ENCODE measurements at regions not wholly inside any gene's neighbourhood (a gene's known extent, or its start where the extent isn't known, plus 50 kb on each side); places are given as distances from the start of the nearest gene placed in this dataset.

DNA sequence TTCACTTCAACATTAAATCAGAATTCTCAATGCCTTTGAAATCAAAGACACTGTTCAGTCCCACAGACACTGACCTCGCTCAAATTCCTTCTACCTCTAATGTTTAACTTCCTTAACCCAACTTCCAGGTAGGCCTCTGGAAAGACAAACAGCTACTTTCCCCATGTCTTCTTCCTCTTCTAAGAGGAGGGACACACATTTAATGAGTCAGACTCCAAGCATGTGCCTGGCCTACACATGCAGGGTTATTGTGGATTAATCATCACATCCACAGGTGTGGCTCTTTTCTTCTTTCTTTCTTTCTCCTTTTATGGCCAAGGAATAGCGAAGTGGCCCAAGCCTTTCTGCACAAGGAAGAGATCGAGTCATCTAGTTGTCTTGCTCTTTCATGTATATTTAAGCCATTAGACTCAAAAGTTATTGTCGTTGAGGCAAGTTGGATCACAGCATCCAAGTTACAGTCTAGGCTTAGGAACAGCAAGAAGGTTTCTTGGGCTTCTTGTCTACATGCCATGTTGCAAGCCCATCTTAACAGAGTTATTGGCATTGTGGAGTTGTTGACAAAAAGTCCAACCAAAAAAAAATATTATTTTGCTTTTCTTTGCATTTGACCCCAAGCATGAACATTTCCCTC is 387.8 kb downstream of the IRS1 start:
- no peaks in the 10 kb centered on the region for H3K36me3 ChIP-seq (ENCODE audit: control insufficient read depth, insufficient read depth, low read length)
- H3K4me3 ChIP-seq (replicated peaks in 1 of 4; ENCODE audit: control extremely low read depth in 1 of 4, insufficient read depth in 1 of 4, low read depth in 3 of 4, low read length in 4 of 4) = no peak overlapping the region
- H3K27ac ChIP-seq (ENCODE audit: insufficient read depth, low read length) = no peak overlapping the region
- no peak for TF ChIP-seq EZH2 (IDR thresholded peaks at IDR 0.05; ENCODE audit: low read length, missing control alignments)
- TF ChIP-seq, protein P1, sequence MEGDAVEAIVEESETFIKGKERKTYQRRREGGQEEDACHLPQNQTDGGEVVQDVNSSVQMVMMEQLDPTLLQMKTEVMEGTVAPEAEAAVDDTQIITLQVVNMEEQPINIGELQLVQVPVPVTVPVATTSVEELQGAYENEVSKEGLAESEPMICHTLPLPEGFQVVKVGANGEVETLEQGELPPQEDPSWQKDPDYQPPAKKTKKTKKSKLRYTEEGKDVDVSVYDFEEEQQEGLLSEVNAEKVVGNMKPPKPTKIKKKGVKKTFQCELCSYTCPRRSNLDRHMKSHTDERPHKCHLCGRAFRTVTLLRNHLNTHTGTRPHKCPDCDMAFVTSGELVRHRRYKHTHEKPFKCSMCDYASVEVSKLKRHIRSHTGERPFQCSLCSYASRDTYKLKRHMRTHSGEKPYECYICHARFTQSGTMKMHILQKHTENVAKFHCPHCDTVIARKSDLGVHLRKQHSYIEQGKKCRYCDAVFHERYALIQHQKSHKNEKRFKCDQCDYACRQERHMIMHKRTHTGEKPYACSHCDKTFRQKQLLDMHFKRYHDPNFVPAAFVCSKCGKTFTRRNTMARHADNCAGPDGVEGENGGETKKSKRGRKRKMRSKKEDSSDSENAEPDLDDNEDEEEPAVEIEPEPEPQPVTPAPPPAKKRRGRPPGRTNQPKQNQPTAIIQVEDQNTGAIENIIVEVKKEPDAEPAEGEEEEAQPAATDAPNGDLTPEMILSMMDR (conservative IDR thresholded peaks at IDR 0.05 in 1 of 2, IDR thresholded peaks at IDR 0.05 in 1 of 2; ENCODE audit: low read depth in 1 of 2, low read length in 2 of 2) = no peak
- no peaks in the 10 kb centered on the region for H4K20me1 ChIP-seq (ENCODE audit: control insufficient read depth, extremely low read depth, insufficient read depth, low read length)
- no peaks in the 10 kb centered on the region for H3K9me3 ChIP-seq (ENCODE audit: control insufficient read depth, insufficient read depth, low read depth, low read length)
- no peak overlapping the region for H3K4me2 ChIP-seq (ENCODE audit: extremely low read depth, insufficient read depth, low read length)
- H2AFZ ChIP-seq (ENCODE audit: low read length) = no peak overlapping the region
- peak; percentile 24 to 86 for DNase-seq (ENCODE audit: low read depth in 2 of 2)
- no peaks in the 10 kb centered on the region for H3K79me2 ChIP-seq (ENCODE audit: control insufficient read depth, insufficient read depth, low read length)
- H3K4me1 ChIP-seq (ENCODE audit: control insufficient read depth, extremely low read depth, insufficient read depth, low read length) = no peaks in the 10 kb centered on the region
- H3K27me3 ChIP-seq (ENCODE audit: control insufficient read depth, insufficient read depth, low read length) = no peaks in the 10 kb centered on the region
- no peak overlapping the region for H3K9ac ChIP-seq (ENCODE audit: insufficient read depth, low read length)

DNA sequence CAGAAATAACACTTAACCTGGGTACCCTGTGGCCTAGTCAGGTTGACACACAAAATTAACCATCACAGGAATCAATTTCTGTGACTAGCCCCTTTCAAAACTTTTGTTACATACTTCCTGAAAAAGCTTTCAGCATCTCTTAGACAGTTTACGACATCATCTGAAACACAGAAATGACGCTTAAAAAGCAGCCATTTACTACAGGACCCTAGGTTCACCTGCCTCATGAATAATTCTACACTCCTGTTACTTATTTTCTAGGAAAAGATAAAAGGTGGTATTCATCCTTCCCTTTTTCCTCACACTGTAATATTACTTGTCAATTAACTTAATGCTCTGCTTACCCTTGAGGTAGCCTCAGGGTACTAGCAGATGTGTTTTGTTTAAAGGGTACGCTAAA is 388.4 kb downstream of the IRS1 start:
- Histone ChIP-seq H3K4me1 (ENCODE audit: control insufficient read depth, extremely low read depth, insufficient read depth, low read length) (no peaks in the 10 kb centered on the region), H3K27me3 (ENCODE audit: control insufficient read depth, insufficient read depth, low read length) (no peaks in the 10 kb centered on the region), H3K4me2 (ENCODE audit: extremely low read depth, insufficient read depth, low read length) (no peak overlapping the region), H3K9ac (ENCODE audit: insufficient read depth, low read length) (no peak overlapping the region), H3K9me3 (ENCODE audit: control insufficient read depth, insufficient read depth, low read depth, low read length) (no peaks in the 10 kb centered on the region), H3K79me2 (ENCODE audit: control insufficient read depth, insufficient read depth, low read length) (no peaks in the 10 kb centered on the region), H2AFZ (ENCODE audit: low read length) (no peak overlapping the region), H3K36me3 (ENCODE audit: control insufficient read depth, insufficient read depth, low read length) (no peaks in the 10 kb centered on the region), H3K4me3 (replicated peaks in 1 of 4; ENCODE audit: control extremely low read depth in 1 of 4, insufficient read depth in 1 of 4, low read depth in 3 of 4, low read length in 4 of 4) (no peak overlapping the region), H3K27ac (ENCODE audit: insufficient read depth, low read length) (no peak overlapping the region), H4K20me1 (ENCODE audit: control insufficient read depth, extremely low read depth, insufficient read depth, low read length) (no peaks in the 10 kb centered on the region)
- no peak for TF ChIP-seq EZH2 (IDR thresholded peaks at IDR 0.05; ENCODE audit: low read length, missing control alignments)
- TF ChIP-seq, protein P1 (conservative IDR thresholded peaks at IDR 0.05 in 1 of 2, IDR thresholded peaks at IDR 0.05 in 1 of 2; ENCODE audit: low read depth in 1 of 2, low read length in 2 of 2) = no peak
- DNase-seq (ENCODE audit: low read depth in 2 of 2) = no peak

DNA sequence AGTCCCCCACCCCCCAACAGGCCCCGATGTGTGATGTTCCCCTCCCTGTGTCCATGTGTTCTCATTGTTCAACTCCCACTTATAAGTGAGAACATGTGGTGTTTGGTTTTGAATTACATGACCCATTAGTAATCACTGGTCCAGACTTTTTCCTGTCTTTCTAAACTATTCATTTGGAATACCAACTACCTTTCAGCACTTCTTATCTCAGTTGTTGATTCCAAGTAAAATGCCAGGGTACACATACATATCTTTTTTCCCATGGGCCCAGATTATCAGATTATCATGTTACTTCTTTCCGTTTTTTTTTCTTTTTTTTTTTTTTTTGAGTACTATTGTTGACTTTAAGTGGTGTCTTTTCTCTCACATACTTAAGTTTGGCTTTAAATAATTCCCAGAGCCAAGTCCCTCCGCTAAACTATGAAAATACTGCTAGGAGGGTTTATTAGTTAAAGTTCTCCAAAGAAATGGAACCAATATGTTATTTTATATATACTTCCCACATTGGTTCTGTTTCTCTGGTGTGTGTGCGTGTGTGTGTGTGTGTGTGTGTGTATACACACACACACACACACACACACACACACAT is 389.3 kb downstream of the IRS1 start:
- Histone ChIP-seq H3K79me2 (ENCODE audit: control insufficient read depth, insufficient read depth, low read length) (no peaks in the 10 kb centered on the region), H4K20me1 (ENCODE audit: control insufficient read depth, extremely low read depth, insufficient read depth, low read length) (no peaks in the 10 kb centered on the region), H3K9me3 (ENCODE audit: control insufficient read depth, insufficient read depth, low read depth, low read length) (no peaks in the 10 kb centered on the region), H3K36me3 (ENCODE audit: control insufficient read depth, insufficient read depth, low read length) (no peaks in the 10 kb centered on the region), H3K27me3 (ENCODE audit: control insufficient read depth, insufficient read depth, low read length) (no peaks in the 10 kb centered on the region), H3K9ac (ENCODE audit: insufficient read depth, low read length) (no peak overlapping the region), H3K4me3 (replicated peaks in 1 of 4; ENCODE audit: control extremely low read depth in 1 of 4, insufficient read depth in 1 of 4, low read depth in 3 of 4, low read length in 4 of 4) (no peak overlapping the region), H3K4me1 (ENCODE audit: control insufficient read depth, extremely low read depth, insufficient read depth, low read length) (no peaks in the 10 kb centered on the region), H3K4me2 (ENCODE audit: extremely low read depth, insufficient read depth, low read length) (no peak overlapping the region), H3K27ac (ENCODE audit: insufficient read depth, low read length) (no peak overlapping the region), H2AFZ (ENCODE audit: low read length) (no peak overlapping the region)
- TF ChIP-seq, protein P1 (conservative IDR thresholded peaks at IDR 0.05 in 1 of 2, IDR thresholded peaks at IDR 0.05 in 1 of 2; ENCODE audit: low read depth in 1 of 2, low read length in 2 of 2) = no peak
- TF ChIP-seq EZH2 (IDR thresholded peaks at IDR 0.05; ENCODE audit: low read length, missing control alignments) = no peak
- DNase-seq (ENCODE audit: low read depth in 2 of 2) = peak in 1 of 2 donors; percentile 49
